ENCODE measurements at regions not wholly inside any gene's neighbourhood (a gene's known extent, or its start where the extent isn't known, plus 50 kb on each side); places are given as distances from the start of the nearest gene placed in this dataset.

- Histone ChIP-seq H3K36me3 (ENCODE audit: low read depth) (no peaks in the 10 kb centered on the region), H3K4me1 (ENCODE audit: low read depth) (no peaks in the 10 kb centered on the region), H3K4me3 (no peak overlapping the region), H3K9me3 (no peaks in the 10 kb centered on the region)
- DNase-seq, result no peak
- ATAC-seq, result no peak
- intact Hi-C loops (cut with DNase I, micrococcal nuclease), result no loop called here
- no peak for TF ChIP-seq CTCF (IDR thresholded peaks at IDR 0.05)
Measured at GRCh38 chr22:27157666-27158370, 500.4 kb downstream of the MIAT start.

GRCh38 chr22:27159016-27159415 lies 501.6 kb downstream of the MIAT start:
- no peaks in the 10 kb centered on the region for H3K4me1 ChIP-seq (ENCODE audit: low read depth)
- no peak overlapping the region for H3K4me3 ChIP-seq
- H3K9me3 ChIP-seq, result no peaks in the 10 kb centered on the region
- intact Hi-C loops (cut with DNase I, micrococcal nuclease), result no loop called here
- no peak for DNase-seq
- no peak for TF ChIP-seq CTCF (IDR thresholded peaks at IDR 0.05)
- H3K36me3 ChIP-seq (ENCODE audit: low read depth), result no peaks in the 10 kb centered on the region
- no peak for ATAC-seq

GRCh38 chr22:27159716-27160295 lies 502.4 kb downstream of the MIAT start:
- ATAC-seq, result no peak
- DNase-seq, result no peak
- no peak for TF ChIP-seq CTCF (IDR thresholded peaks at IDR 0.05)
- intact Hi-C loops (cut with DNase I, micrococcal nuclease), result no loop called here
- no peaks in the 10 kb centered on the region for H3K36me3 ChIP-seq (ENCODE audit: low read depth)
- no peaks in the 10 kb centered on the region for H3K4me1 ChIP-seq (ENCODE audit: low read depth)
- no peaks in the 10 kb centered on the region for H3K9me3 ChIP-seq
- no peak overlapping the region for H3K4me3 ChIP-seq

- no peak overlapping the region for H3K4me3 ChIP-seq
- no peaks in the 10 kb centered on the region for H3K4me1 ChIP-seq (ENCODE audit: low read depth)
- no peaks in the 10 kb centered on the region for H3K9me3 ChIP-seq
- ATAC-seq (no peak), DNase-seq (no peak)
- TF ChIP-seq CTCF (IDR thresholded peaks at IDR 0.05), result no peak
- no peaks in the 10 kb centered on the region for H3K36me3 ChIP-seq (ENCODE audit: low read depth)
- intact Hi-C loops (cut with DNase I, micrococcal nuclease), result no loop called here
Measured at GRCh38 chr22:27163162-27164137, 506.1 kb downstream of the MIAT start.

- Histone ChIP-seq H3K36me3 (ENCODE audit: low read depth) (no peaks in the 10 kb centered on the region), H3K9me3 (no peaks in the 10 kb centered on the region), H3K4me1 (ENCODE audit: low read depth) (no peaks in the 10 kb centered on the region), H3K4me3 (no peak overlapping the region)
- intact Hi-C loops (cut with DNase I, micrococcal nuclease), result no loop called here
- no peak for ATAC-seq
- DNase-seq, result no peak
- TF ChIP-seq CTCF (IDR thresholded peaks at IDR 0.05), result no peak
Measured at GRCh38 chr22:27164781-27165503, 507.6 kb downstream of the MIAT start.
